Activated B cell treated with CpG ODN at 0.5 μM for 24 hours (primary cell): ENCODE measurements at regions not wholly inside any gene's neighbourhood (a gene's known extent, or its start where the extent isn't known, plus 50 kb on each side); places are given as distances from the start of the nearest gene placed in this dataset.

Source experiments
- ATAC-seq: fragments of 200-7000 bp; cut with Tn5 transposase; one replicate; pipeline ENCODE4 v1.10.0; 2021; ENCODE audit warnings: low read depth, mild to moderate bottlenecking, moderate library complexity
- CTCF ChIA-PET: fragments of 350-600 bp; sonication (Branson Sonifier 250); formaldehyde crosslinking; loops from one replicate; lab custom pipeline; 2021; ENCODE audit warnings: antibody characterized with exemption; lab: Charles Lee
- POLR2A ChIA-PET: fragments of 350-600 bp; sonication (Branson Sonifier 250); formaldehyde crosslinking; loops from one replicate; lab custom pipeline; 2021; ENCODE audit warnings: antibody characterized with exemption; lab: Charles Lee
- DNase-seq: peaks from one replicate; pipeline ENCODE4 v3.0.0; 2022
- H3K27ac Mint-ChIP-seq: one replicate; pipeline ENCODE4 v1.8.0; 2020; ENCODE audit warnings: mixed read lengths
- H3K27me3 Mint-ChIP-seq: one replicate; pipeline ENCODE4 v1.8.0; 2021; ENCODE audit warnings: mixed read lengths
- H3K36me3 Mint-ChIP-seq: one replicate; pipeline ENCODE4 v1.8.0; 2021; ENCODE audit warnings: low read depth, mixed read lengths
- H3K4me1 Mint-ChIP-seq: one replicate; pipeline ENCODE4 v1.8.0; 2021; ENCODE audit warnings: mixed read lengths
- H3K4me3 Mint-ChIP-seq: one replicate; pipeline ENCODE4 v1.8.0; 2020; ENCODE audit warnings: mild to moderate bottlenecking, mixed read lengths
- H3K9me3 Mint-ChIP-seq: one replicate; pipeline ENCODE4 v1.8.0; 2020; ENCODE audit warnings: mixed read lengths
- CTCF ChIP-seq: fragments of 200-600 bp; IDR thresholded peaks from one replicate; pipeline ENCODE4 v1.8.0; 2022; ENCODE audit warnings: antibody characterized with exemption, mild to moderate bottlenecking
- intact Hi-C: fragments of 100-400 bp; cut with micrococcal nuclease; formaldehyde crosslinking; loops from one replicate; pipeline ENCODE4 v1.15.1; 2024

GRCh38 chr2:88247531-88247930, 77.4 kb downstream of the THNSL2 start:
- ChIA-PET CTCF (no interaction called here), POLR2A (no interaction called here)
- DNase-seq (no peak), ATAC-seq (no peak)
- H3K27me3 Mint-ChIP-seq: peaks cover 10% of the 10 kb centered on the region
- intact Hi-C loops: no loop called here
- H3K27ac Mint-ChIP-seq: no peak overlapping the region
- no peak for TF ChIP-seq CTCF
- no peak overlapping the region for H3K4me3 Mint-ChIP-seq
- H3K36me3 Mint-ChIP-seq: no peaks in the 10 kb centered on the region
- H3K4me1 Mint-ChIP-seq: no peaks in the 10 kb centered on the region
- H3K9me3 Mint-ChIP-seq: peaks cover 11% of the 10 kb centered on the region

GRCh38 chr2:88245109-88245508, 75.0 kb downstream of the THNSL2 start:
- no peak overlapping the region for H3K4me3 Mint-ChIP-seq
- no peak for ATAC-seq
- ChIA-PET POLR2A (no interaction called here), CTCF (no interaction called here)
- peaks cover 11% of the 10 kb centered on the region for H3K9me3 Mint-ChIP-seq
- TF ChIP-seq CTCF: no peak
- H3K36me3 Mint-ChIP-seq: no peaks in the 10 kb centered on the region
- no peak for DNase-seq
- H3K4me1 Mint-ChIP-seq: no peaks in the 10 kb centered on the region
- H3K27me3 Mint-ChIP-seq: peaks cover 4% of the 10 kb centered on the region
- no peak overlapping the region for H3K27ac Mint-ChIP-seq
- intact Hi-C loops: no loop called here

- ChIA-PET CTCF (no interaction called here), POLR2A (no interaction called here)
- intact Hi-C loops: no loop called here
- no peaks in the 10 kb centered on the region for H3K36me3 Mint-ChIP-seq
- H3K27me3 Mint-ChIP-seq: no peaks in the 10 kb centered on the region
- TF ChIP-seq CTCF: no peak
- ATAC-seq: no peak
- H3K9me3 Mint-ChIP-seq: peaks cover 10% of the 10 kb centered on the region
- no peaks in the 10 kb centered on the region for H3K4me1 Mint-ChIP-seq
- no peak overlapping the region for H3K27ac Mint-ChIP-seq
- no peak overlapping the region for H3K4me3 Mint-ChIP-seq
- no peak for DNase-seq
These were observed 69.6 kb downstream of the THNSL2 start for GRCh38 chr2:88239781-88240180.

GRCh38 chr2:88236666-88237065, 66.5 kb downstream of the THNSL2 start:
- no peak for TF ChIP-seq CTCF
- ATAC-seq: no peak
- Mint-ChIP-seq H3K4me1 (no peaks in the 10 kb centered on the region), H3K36me3 (no peaks in the 10 kb centered on the region), H3K9me3 (no peaks in the 10 kb centered on the region), H3K27ac (no peak overlapping the region), H3K4me3 (no peak overlapping the region), H3K27me3 (peaks cover 2% of the 10 kb centered on the region)
- ChIA-PET POLR2A (no interaction called here), CTCF (no interaction called here)
- intact Hi-C loops: no loop called here
- DNase-seq: no peak
